Thoracic aorta (tissue), 2 donors: ENCODE measurements at regions not wholly inside any gene's neighbourhood (a gene's known extent, or its start where the extent isn't known, plus 50 kb on each side); places are given as distances from the start of the nearest gene placed in this dataset.

Experiments
- ATAC-seq: fragments of 150-250 bp; one replicate; pipeline ENCODE4 v1.8.0; 2017; ENCODE audit warnings: low read depth; ENCODE audit not compliant: insufficient number of reproducible peaks, low FRiP score
- DNase-seq: peaks from one replicate; pipeline ENCODE4 v3.0.0-alpha.2; 2020; ENCODE audit warnings: low spot score
- H3K27ac ChIP-seq, 2 donors: fragments of 200-600 bp; sonication (generic); 1 replicate in 1 of 2; 2 replicates in 1 of 2; pipeline ENCODE4 v1.5.1; 2016; ENCODE audit warnings: mild to moderate bottlenecking in 2 of 2, moderate library complexity in 2 of 2
- H3K27me3 ChIP-seq: fragments of 200-600 bp; sonication (generic); replicated peaks from 2 replicates; pipeline ENCODE4 v1.6.0; 2016; ENCODE audit warnings: mild to moderate bottlenecking; ENCODE audit not compliant: insufficient read depth
- H3K36me3 ChIP-seq: fragments of 200-600 bp; sonication (generic); one replicate; pipeline ENCODE4 v1.5.1; 2016
- H3K4me1 ChIP-seq, 2 donors: fragments of 200-600 bp; sonication (generic); 1 replicate in 1 of 2; 2 replicates in 1 of 2; pipeline versions ENCODE4 v1.5.1 to v1.6.0; 2016; ENCODE audit warnings: low read depth in 2 of 2, mild to moderate bottlenecking in 1 of 2; ENCODE audit not compliant: control insufficient read depth in 1 of 2
- H3K4me3 ChIP-seq: fragments of 200-600 bp; sonication (generic); 2 replicates; pipeline ENCODE4 v1.5.1; 2016; ENCODE audit warnings: mild to moderate bottlenecking
- H3K9me3 ChIP-seq: fragments of 200-600 bp; sonication (generic); 2 replicates; pipeline ENCODE4 v1.5.1; 2016
- TF ChIP-seq, protein P1 (sequence below): fragments of 200-600 bp; sonication (generic); IDR thresholded peaks from one replicate; pipeline ENCODE4 v1.5.1; 2019; ENCODE audit warnings: antibody characterized with exemption

DNA sequence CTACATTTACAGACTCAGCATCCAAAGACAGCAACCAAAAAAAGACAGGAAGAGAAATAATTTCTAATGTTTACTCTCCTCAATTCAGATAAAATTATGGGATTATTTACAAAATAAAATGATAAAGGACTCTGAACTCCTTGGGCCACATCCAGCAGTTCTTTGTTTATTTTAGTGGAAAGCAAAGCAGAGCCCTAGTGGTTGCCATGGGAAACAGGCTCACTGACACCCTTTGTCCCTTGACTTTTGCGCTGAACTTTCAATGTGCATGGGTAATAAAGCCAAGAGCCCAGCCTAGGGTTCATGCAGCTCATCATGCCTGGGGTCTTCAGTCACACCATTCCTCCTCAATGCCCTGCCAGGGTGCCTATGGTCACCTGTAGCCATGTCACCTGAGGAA, 442.6 kb upstream of the IGFBP3 start:
- H3K4me1 ChIP-seq: no peaks in the 10 kb centered on the region
- no peak for DNase-seq
- no peaks in the 10 kb centered on the region for H3K36me3 ChIP-seq
- ATAC-seq: no peak
- no peaks in the 10 kb centered on the region for H3K9me3 ChIP-seq
- H3K27ac ChIP-seq: no peak overlapping the region
- H3K4me3 ChIP-seq: no peak overlapping the region
- H3K27me3 ChIP-seq: no peaks in the 10 kb centered on the region
- TF ChIP-seq, protein P1, sequence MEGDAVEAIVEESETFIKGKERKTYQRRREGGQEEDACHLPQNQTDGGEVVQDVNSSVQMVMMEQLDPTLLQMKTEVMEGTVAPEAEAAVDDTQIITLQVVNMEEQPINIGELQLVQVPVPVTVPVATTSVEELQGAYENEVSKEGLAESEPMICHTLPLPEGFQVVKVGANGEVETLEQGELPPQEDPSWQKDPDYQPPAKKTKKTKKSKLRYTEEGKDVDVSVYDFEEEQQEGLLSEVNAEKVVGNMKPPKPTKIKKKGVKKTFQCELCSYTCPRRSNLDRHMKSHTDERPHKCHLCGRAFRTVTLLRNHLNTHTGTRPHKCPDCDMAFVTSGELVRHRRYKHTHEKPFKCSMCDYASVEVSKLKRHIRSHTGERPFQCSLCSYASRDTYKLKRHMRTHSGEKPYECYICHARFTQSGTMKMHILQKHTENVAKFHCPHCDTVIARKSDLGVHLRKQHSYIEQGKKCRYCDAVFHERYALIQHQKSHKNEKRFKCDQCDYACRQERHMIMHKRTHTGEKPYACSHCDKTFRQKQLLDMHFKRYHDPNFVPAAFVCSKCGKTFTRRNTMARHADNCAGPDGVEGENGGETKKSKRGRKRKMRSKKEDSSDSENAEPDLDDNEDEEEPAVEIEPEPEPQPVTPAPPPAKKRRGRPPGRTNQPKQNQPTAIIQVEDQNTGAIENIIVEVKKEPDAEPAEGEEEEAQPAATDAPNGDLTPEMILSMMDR: no peak

DNA sequence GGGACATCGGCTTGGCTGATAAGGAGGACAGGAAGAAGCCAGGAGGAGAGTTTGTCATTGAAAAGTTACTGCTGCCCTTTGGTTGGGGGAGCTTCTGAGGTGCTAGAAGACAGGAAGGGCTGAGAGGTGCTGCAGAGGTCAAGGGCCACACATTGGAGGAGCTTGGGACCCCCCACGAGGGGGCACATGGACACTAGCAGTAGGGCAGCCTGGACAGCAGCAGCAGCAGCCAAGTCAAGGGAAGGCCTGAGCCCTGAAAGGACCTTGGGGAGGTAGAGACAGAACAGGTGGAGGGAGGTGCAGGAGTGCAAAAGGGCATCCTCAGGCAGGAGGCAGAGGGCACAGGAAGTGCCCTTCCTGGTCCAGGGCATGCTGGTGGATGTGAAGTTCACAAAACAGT, 439.7 kb upstream of the IGFBP3 start:
- TF ChIP-seq, protein P1: no peak
- H3K27ac ChIP-seq: no peak overlapping the region
- DNase-seq (no peak), ATAC-seq (no peak)
- H3K36me3 ChIP-seq: no peaks in the 10 kb centered on the region
- H3K9me3 ChIP-seq: no peaks in the 10 kb centered on the region
- no peaks in the 10 kb centered on the region for H3K4me1 ChIP-seq
- no peak overlapping the region for H3K4me3 ChIP-seq
- H3K27me3 ChIP-seq: no peaks in the 10 kb centered on the region

DNA sequence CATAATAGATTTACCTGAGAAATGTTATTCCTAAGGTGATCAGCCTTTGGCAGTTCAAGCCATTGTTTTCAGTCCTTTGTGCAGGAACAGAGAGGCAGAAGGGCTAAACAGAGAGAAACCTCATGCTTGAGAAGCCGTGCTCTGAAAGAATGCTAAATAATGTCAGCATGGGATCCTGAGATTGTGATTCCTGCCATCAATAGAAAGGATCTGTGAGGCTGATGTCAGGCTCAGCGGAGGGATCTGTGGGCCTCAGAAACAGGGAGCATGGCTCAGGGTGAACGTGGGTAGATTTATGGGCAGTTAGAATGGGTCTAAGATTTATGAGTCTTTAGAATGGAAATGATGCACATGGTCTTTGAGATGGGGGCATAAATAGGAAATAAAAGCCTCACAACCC, 439.2 kb upstream of the IGFBP3 start:
- Histone ChIP-seq H3K4me3 (no peak overlapping the region), H3K27ac (no peak overlapping the region), H3K36me3 (no peaks in the 10 kb centered on the region), H3K9me3 (no peaks in the 10 kb centered on the region), H3K27me3 (no peaks in the 10 kb centered on the region), H3K4me1 (no peaks in the 10 kb centered on the region)
- TF ChIP-seq, protein P1: no peak
- DNase-seq (no peak), ATAC-seq (no peak)

DNA sequence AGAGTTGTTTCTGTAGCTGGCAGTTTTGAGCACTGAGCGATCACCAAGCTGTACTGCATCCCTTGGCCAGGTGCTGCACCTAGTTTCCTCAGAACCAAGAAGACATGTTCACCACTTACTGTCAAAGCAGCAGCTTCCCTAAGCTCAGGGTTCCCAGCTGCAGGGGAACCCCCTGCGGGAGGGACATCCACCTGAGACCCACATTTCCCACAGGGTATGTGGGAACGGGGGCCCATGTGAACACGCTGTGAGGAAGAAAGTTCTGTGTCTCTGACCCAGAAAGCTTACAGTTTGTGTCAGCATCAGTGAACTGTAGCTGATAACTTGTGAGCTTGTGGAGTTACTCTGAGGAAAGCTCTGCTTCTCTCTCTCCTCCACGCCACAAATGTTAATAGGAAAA, 436.8 kb upstream of the IGFBP3 start:
- Histone ChIP-seq H3K27ac (no peak overlapping the region), H3K36me3 (no peaks in the 10 kb centered on the region), H3K9me3 (no peaks in the 10 kb centered on the region), H3K4me3 (no peak overlapping the region), H3K4me1 (no peaks in the 10 kb centered on the region), H3K27me3 (no peaks in the 10 kb centered on the region)
- TF ChIP-seq, protein P1: no peak
- DNase-seq: no peak
- no peak for ATAC-seq

DNA sequence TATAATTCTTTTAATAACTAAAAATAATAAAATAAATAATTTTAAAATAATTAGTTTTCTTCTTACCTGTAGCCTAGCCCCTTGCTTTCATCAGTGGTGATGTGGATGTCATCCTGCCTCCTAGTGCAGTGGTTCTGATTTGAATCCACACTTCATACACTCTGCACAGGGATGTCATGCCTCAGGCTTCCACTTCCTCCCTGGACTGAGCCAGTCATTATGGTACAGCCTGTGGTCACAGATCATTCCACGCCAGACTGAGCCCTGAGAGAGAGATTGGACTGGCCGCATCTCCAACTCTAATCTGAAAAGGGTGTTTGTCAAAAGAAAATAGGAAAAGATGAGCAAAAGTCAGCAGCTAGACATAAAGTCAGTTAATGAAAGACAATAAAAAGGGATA, 436.2 kb upstream of the IGFBP3 start:
- ATAC-seq: no peak

More for the DNA sequence above, 436.2 kb upstream of the IGFBP3 start:
- TF ChIP-seq, protein P1: no peak
- Histone ChIP-seq H3K36me3 (no peaks in the 10 kb centered on the region), H3K27me3 (no peaks in the 10 kb centered on the region), H3K4me3 (no peak overlapping the region), H3K27ac (no peak overlapping the region), H3K9me3 (no peaks in the 10 kb centered on the region), H3K4me1 (no peaks in the 10 kb centered on the region)
- DNase-seq: no peak
